GM06990 (cell line): ENCODE measurements at regions not wholly inside any gene's neighbourhood (a gene's known extent, or its start where the extent isn't known, plus 50 kb on each side); places are given as distances from the start of the nearest gene placed in this dataset.

Experiments
- DNase-seq: peaks from one replicate; pipeline ENCODE4 v3.0.0-alpha.2; 2011; ENCODE audit not compliant: insufficient read length; ENCODE audit errors: extremely low read depth
- H3K27me3 ChIP-seq: replicated peaks from 2 replicates; pipeline ENCODE4 v1.6.0; 2011; ENCODE audit warnings: low read length; ENCODE audit not compliant: control insufficient read depth, insufficient read depth
- H3K36me3 ChIP-seq: 2 replicates; pipeline ENCODE4 v1.5.1; 2011; ENCODE audit warnings: low read length; ENCODE audit not compliant: control insufficient read depth, insufficient read depth
- H3K4me3 ChIP-seq: replicated peaks from 2 replicates; pipeline ENCODE4 v1.5.1; 2011; ENCODE audit warnings: low read depth, mild to moderate bottlenecking, control low read depth, low read length
- CTCF ChIP-seq: IDR thresholded peaks from 2 replicates; pipeline ENCODE4 v1.5.1; 2011; ENCODE audit warnings: low read length, control low read depth, mild to moderate bottlenecking, inconsistent platforms; ENCODE audit not compliant: insufficient read depth, poor library complexity, severe bottlenecking

- Histone ChIP-seq H3K27me3 (no peaks in the 10 kb centered on the region), H3K4me3 (no peak overlapping the region), H3K36me3 (no peaks in the 10 kb centered on the region)
- DNase-seq = no peak
- no peak for TF ChIP-seq CTCF
These were observed 638.2 kb upstream of the MIR17HG start for GRCh38 chr13:90709319-90709718.

GRCh38 chr13:90710164-90710759 lies 637.2 kb upstream of the MIR17HG start:
- no peak for DNase-seq
- no peaks in the 10 kb centered on the region for H3K27me3 ChIP-seq
- H3K36me3 ChIP-seq = no peaks in the 10 kb centered on the region
- H3K4me3 ChIP-seq = no peak overlapping the region
- no peak for TF ChIP-seq CTCF

GRCh38 chr13:90713441-90714133 lies 633.9 kb upstream of the MIR17HG start:
- Histone ChIP-seq H3K36me3 (no peaks in the 10 kb centered on the region), H3K27me3 (no peaks in the 10 kb centered on the region), H3K4me3 (no peak overlapping the region)
- no peak for DNase-seq
- TF ChIP-seq CTCF = no peak

- H3K36me3 ChIP-seq = no peaks in the 10 kb centered on the region
- no peak for DNase-seq
- no peak for TF ChIP-seq CTCF
- H3K27me3 ChIP-seq = no peaks in the 10 kb centered on the region
- H3K4me3 ChIP-seq = no peak overlapping the region
These were observed 632.0 kb upstream of the MIR17HG start for GRCh38 chr13:90715485-90715884.

- Histone ChIP-seq H3K4me3 (no peak overlapping the region), H3K27me3 (no peaks in the 10 kb centered on the region), H3K36me3 (no peaks in the 10 kb centered on the region)
- no peak for DNase-seq
- no peak for TF ChIP-seq CTCF
These were observed 630.0 kb upstream of the MIR17HG start for GRCh38 chr13:90717451-90717936.

- H3K36me3 ChIP-seq = no peaks in the 10 kb centered on the region
- H3K27me3 ChIP-seq = no peaks in the 10 kb centered on the region
- no peak overlapping the region for H3K4me3 ChIP-seq
- DNase-seq = no peak
- TF ChIP-seq CTCF = no peak
These were observed 628.0 kb upstream of the MIR17HG start for GRCh38 chr13:90719461-90719860.
